H9 (cell line): ENCODE measurements at regions not wholly inside any gene's neighbourhood (a gene's known extent, or its start where the extent isn't known, plus 50 kb on each side); places are given as distances from the start of the nearest gene placed in this dataset.

Experiments used
- DNase-seq: peaks from one replicate; pipeline ENCODE4 v3.0.0-alpha.2; 2017
- H2AFZ ChIP-seq: one replicate; pipeline ENCODE4 v1.6.1; 2013; ENCODE audit warnings: mild to moderate bottlenecking, low read length, control low read depth, moderate library complexity
- H2AK5ac ChIP-seq: 2 replicates; pipeline ENCODE4 v1.6.1; 2013; ENCODE audit warnings: low read length, control low read depth, mixed read lengths; ENCODE audit not compliant: insufficient read length
- H2BK120ac ChIP-seq: one replicate; pipeline ENCODE4 v1.6.1; 2013; ENCODE audit warnings: low read depth, mild to moderate bottlenecking, low read length, control low read depth, inconsistent platforms; ENCODE audit not compliant: poor library complexity, severe bottlenecking
- H2BK12ac ChIP-seq: 2 replicates; pipeline ENCODE4 v1.6.1; 2013; ENCODE audit warnings: low read length, control low read depth, mixed read lengths, low read depth; ENCODE audit not compliant: insufficient read length
- H2BK15ac ChIP-seq: 2 replicates; pipeline ENCODE4 v1.6.1; 2013; ENCODE audit warnings: low read depth, low read length, control low read depth
- H2BK20ac ChIP-seq: one replicate; pipeline ENCODE4 v1.6.1; 2013; ENCODE audit warnings: low read depth, mild to moderate bottlenecking, low read length, control low read depth, inconsistent platforms; ENCODE audit not compliant: poor library complexity, severe bottlenecking
- H2BK5ac ChIP-seq: 2 replicates; pipeline ENCODE4 v1.6.1; 2013; ENCODE audit warnings: low read length, control low read depth, mixed read lengths; ENCODE audit not compliant: insufficient read length
- H3K14ac ChIP-seq: 2 replicates; pipeline ENCODE4 v1.6.1; 2013; ENCODE audit warnings: low read length, control low read depth; ENCODE audit not compliant: insufficient read depth
- H3K18ac ChIP-seq: 2 replicates; pipeline ENCODE4 v1.6.1; 2013; ENCODE audit warnings: low read depth, mild to moderate bottlenecking, mixed read lengths, low read length, control low read depth; ENCODE audit not compliant: insufficient read length
- H3K23ac ChIP-seq: 2 replicates; pipeline ENCODE4 v1.6.1; 2013; ENCODE audit warnings: low read length, control low read depth, mixed read lengths, low read depth; ENCODE audit not compliant: insufficient read length
- H3K23me2 ChIP-seq: 2 replicates; pipeline ENCODE4 v1.6.1; 2013; ENCODE audit warnings: low read depth, mild to moderate bottlenecking, mixed read lengths, low read length, control low read depth; ENCODE audit not compliant: insufficient read length, poor library complexity, severe bottlenecking
- H3K27ac ChIP-seq: 2 replicates; pipeline ENCODE4 v1.5.1; 2013; ENCODE audit warnings: low read length, control low read depth, mixed read lengths, low read depth; ENCODE audit not compliant: insufficient read length
- H3K27me3 ChIP-seq: 2 replicates; pipeline ENCODE4 v1.6.1; 2013; ENCODE audit warnings: low read length, control low read depth, inconsistent platforms; ENCODE audit not compliant: insufficient read depth
- H3K4ac ChIP-seq: 2 replicates; pipeline ENCODE4 v1.6.1; 2013; ENCODE audit warnings: low read depth, mild to moderate bottlenecking, control low read depth, inconsistent platforms, low read length, moderate library complexity
- H3K4me1 ChIP-seq: 2 replicates; pipeline ENCODE4 v1.6.1; 2013; ENCODE audit warnings: low read length, control low read depth, inconsistent platforms; ENCODE audit not compliant: insufficient read depth
- H3K4me2 ChIP-seq: 2 replicates; pipeline ENCODE4 v1.6.1; 2013; ENCODE audit warnings: low read length, control low read depth, mixed read lengths; ENCODE audit not compliant: insufficient read length, insufficient read depth
- H3K56ac ChIP-seq: 2 replicates; pipeline ENCODE4 v1.6.1; 2013; ENCODE audit warnings: low read depth, mild to moderate bottlenecking, mixed read lengths, low read length, control low read depth; ENCODE audit not compliant: insufficient read length
- H3K79me1 ChIP-seq: 2 replicates; pipeline ENCODE4 v1.6.1; 2013; ENCODE audit warnings: low read depth, mild to moderate bottlenecking, moderate library complexity, low read length, control low read depth, inconsistent platforms; ENCODE audit not compliant: insufficient read depth, poor library complexity, severe bottlenecking
- H3K79me2 ChIP-seq: 2 replicates; pipeline ENCODE4 v1.6.1; 2013; ENCODE audit warnings: low read length, control low read depth, inconsistent platforms; ENCODE audit not compliant: insufficient read depth
- H3K9ac ChIP-seq: 2 replicates; pipeline ENCODE4 v1.6.1; 2013; ENCODE audit warnings: low read length, control low read depth, mixed read lengths; ENCODE audit not compliant: insufficient read length; ENCODE audit errors: extremely low read depth
- H3K9me3 ChIP-seq: one replicate; pipeline ENCODE4 v1.6.1; 2013; ENCODE audit warnings: low read depth, low read length, inconsistent platforms; ENCODE audit not compliant: control insufficient read depth
- H3T11ph ChIP-seq: one replicate; pipeline ENCODE4 v1.6.1; 2013; ENCODE audit warnings: mild to moderate bottlenecking, low read length, control low read depth, inconsistent platforms
- H4K20me1 ChIP-seq: one replicate; pipeline ENCODE4 v1.6.1; 2013; ENCODE audit not compliant: control insufficient read depth, insufficient read length, insufficient read depth
- H4K5ac ChIP-seq: 2 replicates; pipeline ENCODE4 v1.6.1; 2013; ENCODE audit warnings: low read depth, mild to moderate bottlenecking, mixed read lengths, low read length, control low read depth; ENCODE audit not compliant: insufficient read length
- H4K8ac ChIP-seq: replicated peaks from 2 replicates; pipeline ENCODE4 v1.6.1; 2013; ENCODE audit warnings: low read length, control low read depth, mixed read lengths, low read depth; ENCODE audit not compliant: insufficient read length
- H4K91ac ChIP-seq: 2 replicates; pipeline ENCODE4 v1.6.1; 2013; ENCODE audit warnings: low read depth, mild to moderate bottlenecking, moderate library complexity, mixed read lengths, low read length, control low read depth; ENCODE audit not compliant: insufficient read length
- H3K27ac Mint-ChIP-seq, 3 experiments: 2 replicates in 2 of 3; 3 replicates in 1 of 3; pipeline ENCODE4 v1.8.0; 2020 to 2021; ENCODE audit warnings: mixed read lengths in 3 of 3, mild to moderate bottlenecking in 1 of 3, moderate library complexity in 1 of 3
- H3K27me3 Mint-ChIP-seq: 2 replicates; pipeline ENCODE4 v1.8.0; 2021; ENCODE audit warnings: low read depth, mild to moderate bottlenecking, moderate library complexity, mixed read lengths
- H3K36me3 Mint-ChIP-seq, 3 experiments: 2 replicates in 2 of 3; 3 replicates in 1 of 3; pipeline ENCODE4 v1.8.0; 2020 to 2021; ENCODE audit warnings: low read depth in 3 of 3, mixed read lengths in 3 of 3; ENCODE audit not compliant: insufficient read depth in 1 of 3
- H3K4me1 Mint-ChIP-seq, 2 experiments: 2 replicates each; pipeline ENCODE4 v1.8.0; 2020; ENCODE audit warnings: mixed read lengths in 2 of 2
- H3K4me3 Mint-ChIP-seq, 2 experiments: 2 replicates in 1 of 2; 3 replicates in 1 of 2; pipeline ENCODE4 v1.8.0; 2020 to 2021; ENCODE audit warnings: mild to moderate bottlenecking in 2 of 2, mixed read lengths in 2 of 2, moderate library complexity in 1 of 2
- H3K9me3 Mint-ChIP-seq, 2 experiments: 2 replicates in 1 of 2; 3 replicates in 1 of 2; pipeline ENCODE4 v1.8.0; 2020; ENCODE audit warnings: mild to moderate bottlenecking in 2 of 2, mixed read lengths in 2 of 2, moderate library complexity in 1 of 2
- WGBS: extraction: QIAGEN DNeasy Blood & Tissue Kit; methylation state at CpG from one replicate; pipeline ENCODE4 v1.1.7; 2013; ENCODE audit warnings: missing lambda C conversion rate, low lambda C conversion rate, mixed read lengths; ENCODE audit not compliant: insufficient read length; ENCODE audit errors: extremely low coverage; 5-methylcytosine and 5-hydroxymethylcytosine counted together
- TF ChIP-seq, protein P1 (sequence below): fragments of 200-600 bp; sonication (generic); conservative IDR thresholded peaks from 3 replicates; pipeline ENCODE4 v1.8.0; 2021; ENCODE audit warnings: antibody characterized with exemption, mild to moderate bottlenecking

DNA sequence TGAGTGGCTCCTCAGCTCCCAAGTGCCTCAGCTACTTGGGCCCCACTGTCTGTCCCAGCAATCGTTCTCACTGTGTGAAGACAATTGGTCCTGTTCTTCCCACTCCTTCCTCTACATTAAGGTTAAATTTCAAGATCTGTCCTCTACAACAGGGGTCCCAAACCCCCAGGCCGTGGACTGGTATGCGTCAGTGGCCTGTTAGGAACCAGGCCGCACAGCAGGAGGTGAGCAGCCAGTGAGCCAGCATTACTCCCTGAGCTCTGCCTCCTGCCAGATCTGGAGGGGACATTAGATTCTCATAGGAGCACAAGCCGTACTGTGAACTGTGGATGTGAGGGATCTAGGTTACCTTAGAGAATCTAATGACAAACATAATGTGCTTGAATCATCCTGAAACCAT is 376.9 kb upstream of the FZD8 start:
- no peak overlapping the region for H2BK20ac ChIP-seq
- no peak for DNase-seq
- no peaks in the 10 kb centered on the region for H3K23me2 ChIP-seq
- Mint-ChIP-seq H3K4me3 (no peak overlapping the region), H3K4me1 (peaks cover 9 to 11% of the 10 kb centered on the region in 2 experiments), H3K36me3 (no peaks in the 10 kb centered on the region; a peak in 1 of 7 replicates), H3K9me3 (no peaks in the 10 kb centered on the region; a peak in 2 of 5 replicates), H3K27me3 (peaks cover 4% of the 10 kb centered on the region), H3K27ac (no peak overlapping the region)
- no peak overlapping the region for H3K23ac ChIP-seq
- no peaks in the 10 kb centered on the region for H3K9me3 ChIP-seq
- no peak overlapping the region for H2AFZ ChIP-seq
- H2AK5ac ChIP-seq = no peak overlapping the region
- H3K18ac ChIP-seq = no peak overlapping the region
- no peak overlapping the region for H3K14ac ChIP-seq
- no peak overlapping the region for H2BK120ac ChIP-seq
- H3K56ac ChIP-seq = no peak overlapping the region
- H2BK12ac ChIP-seq = no peak overlapping the region
- no peak overlapping the region for H4K91ac ChIP-seq
- H3K9ac ChIP-seq = no peak overlapping the region
- H3K4ac ChIP-seq = no peak overlapping the region
- H3K79me2 ChIP-seq = no peaks in the 10 kb centered on the region
- TF ChIP-seq, protein P1, sequence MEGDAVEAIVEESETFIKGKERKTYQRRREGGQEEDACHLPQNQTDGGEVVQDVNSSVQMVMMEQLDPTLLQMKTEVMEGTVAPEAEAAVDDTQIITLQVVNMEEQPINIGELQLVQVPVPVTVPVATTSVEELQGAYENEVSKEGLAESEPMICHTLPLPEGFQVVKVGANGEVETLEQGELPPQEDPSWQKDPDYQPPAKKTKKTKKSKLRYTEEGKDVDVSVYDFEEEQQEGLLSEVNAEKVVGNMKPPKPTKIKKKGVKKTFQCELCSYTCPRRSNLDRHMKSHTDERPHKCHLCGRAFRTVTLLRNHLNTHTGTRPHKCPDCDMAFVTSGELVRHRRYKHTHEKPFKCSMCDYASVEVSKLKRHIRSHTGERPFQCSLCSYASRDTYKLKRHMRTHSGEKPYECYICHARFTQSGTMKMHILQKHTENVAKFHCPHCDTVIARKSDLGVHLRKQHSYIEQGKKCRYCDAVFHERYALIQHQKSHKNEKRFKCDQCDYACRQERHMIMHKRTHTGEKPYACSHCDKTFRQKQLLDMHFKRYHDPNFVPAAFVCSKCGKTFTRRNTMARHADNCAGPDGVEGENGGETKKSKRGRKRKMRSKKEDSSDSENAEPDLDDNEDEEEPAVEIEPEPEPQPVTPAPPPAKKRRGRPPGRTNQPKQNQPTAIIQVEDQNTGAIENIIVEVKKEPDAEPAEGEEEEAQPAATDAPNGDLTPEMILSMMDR = no peak
- H4K20me1 ChIP-seq = no peaks in the 10 kb centered on the region
- no peaks in the 10 kb centered on the region for H3K27me3 ChIP-seq
- H3K79me1 ChIP-seq = no peaks in the 10 kb centered on the region
- no peak overlapping the region for H4K5ac ChIP-seq
- H3K4me1 ChIP-seq = no peaks in the 10 kb centered on the region; the same call in 1 of the 2 replicates
- H3K27ac ChIP-seq = no peak overlapping the region
- no peak overlapping the region for H3T11ph ChIP-seq
- no peak overlapping the region for H4K8ac ChIP-seq
- no peak overlapping the region for H2BK15ac ChIP-seq
- WGBS = no CpG with 5 or more reads among the region's 5 CpGs
- no peak overlapping the region for H2BK5ac ChIP-seq
- H3K4me2 ChIP-seq = no peak overlapping the region
